ENCODE measurements at regions not wholly inside any gene's neighbourhood (a gene's known extent, or its start where the extent isn't known, plus 50 kb on each side); places are given as distances from the start of the nearest gene placed in this dataset.

GRCh38 chr3:11720917-11721411, 77.2 kb upstream of the VGLL4 start:
- no peak for TF ChIP-seq CTCF (IDR thresholded peaks at IDR 0.05)
- DNase-seq (no peak), ATAC-seq (no peak)
- Histone ChIP-seq H3K4me3 (peak overlapping the region; percentile 91), H3K27ac (peak overlapping the region; percentile 93), H3K9me3 (no peaks in the 10 kb centered on the region), H3K27me3 (no peaks in the 10 kb centered on the region), H3K36me3 (no peaks in the 10 kb centered on the region), H3K4me1 (no peaks in the 10 kb centered on the region)
- intact Hi-C loops (cut with DNase I): no loop called here

- peak overlapping the region; percentile 93 for H3K27ac ChIP-seq
- ATAC-seq: peak; percentile 81
- no peaks in the 10 kb centered on the region for H3K4me1 ChIP-seq
- no peaks in the 10 kb centered on the region for H3K9me3 ChIP-seq
- H3K27me3 ChIP-seq: no peaks in the 10 kb centered on the region
- intact Hi-C loops (cut with DNase I): no loop called here
- peak overlapping the region; percentile 91 for H3K4me3 ChIP-seq
- TF ChIP-seq CTCF (IDR thresholded peaks at IDR 0.05): no peak
- DNase-seq: peak; percentile 91
- no peaks in the 10 kb centered on the region for H3K36me3 ChIP-seq
These were observed 76.7 kb upstream of the VGLL4 start for GRCh38 chr3:11720304-11720898.

- DNase-seq (peak; percentile 97), ATAC-seq (peak; percentile 93)
- TF ChIP-seq CTCF (IDR thresholded peaks at IDR 0.05): no peak
- Histone ChIP-seq H3K9me3 (no peaks in the 10 kb centered on the region), H3K27ac (peak overlapping the region; percentile 93), H3K4me1 (no peaks in the 10 kb centered on the region), H3K27me3 (no peaks in the 10 kb centered on the region), H3K36me3 (no peaks in the 10 kb centered on the region), H3K4me3 (peak overlapping the region; percentile 91)
- intact Hi-C loops (cut with DNase I): no loop called here
These were observed 75.9 kb upstream of the VGLL4 start for GRCh38 chr3:11719406-11720303.

GRCh38 chr3:11718637-11719405, 75.1 kb upstream of the VGLL4 start:
- Histone ChIP-seq H3K36me3 (no peaks in the 10 kb centered on the region), H3K9me3 (no peaks in the 10 kb centered on the region), H3K4me1 (no peaks in the 10 kb centered on the region), H3K4me3 (peak overlapping the region; percentile 91), H3K27me3 (no peaks in the 10 kb centered on the region), H3K27ac (peak overlapping the region; percentile 93)
- TF ChIP-seq CTCF (IDR thresholded peaks at IDR 0.05): no peak
- intact Hi-C loops (cut with DNase I): no loop called here
- ATAC-seq: no peak
- peak; percentile 71 for DNase-seq

- ATAC-seq: no peak
- H3K27ac ChIP-seq: peak overlapping the region; percentile 93
- intact Hi-C loops (cut with DNase I): no loop called here
These were observed 74.3 kb upstream of the VGLL4 start for GRCh38 chr3:11717768-11718636.

More at GRCh38 chr3:11717768-11718636, 74.3 kb upstream of the VGLL4 start:
- DNase-seq: no peak
- H3K9me3 ChIP-seq: no peaks in the 10 kb centered on the region
- H3K27me3 ChIP-seq: no peaks in the 10 kb centered on the region
- TF ChIP-seq CTCF (IDR thresholded peaks at IDR 0.05): no peak
- H3K4me3 ChIP-seq: peak overlapping the region; percentile 91
- H3K36me3 ChIP-seq: no peaks in the 10 kb centered on the region
- no peaks in the 10 kb centered on the region for H3K4me1 ChIP-seq
